H9 (cell line): ENCODE measurements at regions not wholly inside any gene's neighbourhood (a gene's known extent, or its start where the extent isn't known, plus 50 kb on each side); places are given as distances from the start of the nearest gene placed in this dataset.

Experiments
- DNase-seq: peaks from one replicate; pipeline ENCODE4 v3.0.0-alpha.2; 2017
- H2AFZ ChIP-seq: one replicate; pipeline ENCODE4 v1.6.1; 2013; ENCODE audit warnings: mild to moderate bottlenecking, low read length, control low read depth, moderate library complexity
- H2AK5ac ChIP-seq: 2 replicates; pipeline ENCODE4 v1.6.1; 2013; ENCODE audit warnings: low read length, control low read depth, mixed read lengths; ENCODE audit not compliant: insufficient read length
- H2BK120ac ChIP-seq: one replicate; pipeline ENCODE4 v1.6.1; 2013; ENCODE audit warnings: low read depth, mild to moderate bottlenecking, low read length, control low read depth, inconsistent platforms; ENCODE audit not compliant: poor library complexity, severe bottlenecking
- H2BK12ac ChIP-seq: 2 replicates; pipeline ENCODE4 v1.6.1; 2013; ENCODE audit warnings: low read length, control low read depth, mixed read lengths, low read depth; ENCODE audit not compliant: insufficient read length
- H2BK15ac ChIP-seq: 2 replicates; pipeline ENCODE4 v1.6.1; 2013; ENCODE audit warnings: low read depth, low read length, control low read depth
- H2BK20ac ChIP-seq: one replicate; pipeline ENCODE4 v1.6.1; 2013; ENCODE audit warnings: low read depth, mild to moderate bottlenecking, low read length, control low read depth, inconsistent platforms; ENCODE audit not compliant: poor library complexity, severe bottlenecking
- H2BK5ac ChIP-seq: 2 replicates; pipeline ENCODE4 v1.6.1; 2013; ENCODE audit warnings: low read length, control low read depth, mixed read lengths; ENCODE audit not compliant: insufficient read length
- H3K14ac ChIP-seq: 2 replicates; pipeline ENCODE4 v1.6.1; 2013; ENCODE audit warnings: low read length, control low read depth; ENCODE audit not compliant: insufficient read depth
- H3K18ac ChIP-seq: 2 replicates; pipeline ENCODE4 v1.6.1; 2013; ENCODE audit warnings: low read depth, mild to moderate bottlenecking, mixed read lengths, low read length, control low read depth; ENCODE audit not compliant: insufficient read length
- H3K23ac ChIP-seq: 2 replicates; pipeline ENCODE4 v1.6.1; 2013; ENCODE audit warnings: low read length, control low read depth, mixed read lengths, low read depth; ENCODE audit not compliant: insufficient read length
- H3K23me2 ChIP-seq: 2 replicates; pipeline ENCODE4 v1.6.1; 2013; ENCODE audit warnings: low read depth, mild to moderate bottlenecking, mixed read lengths, low read length, control low read depth; ENCODE audit not compliant: insufficient read length, poor library complexity, severe bottlenecking
- H3K27ac ChIP-seq: 2 replicates; pipeline ENCODE4 v1.5.1; 2013; ENCODE audit warnings: low read length, control low read depth, mixed read lengths, low read depth; ENCODE audit not compliant: insufficient read length
- H3K27me3 ChIP-seq: 2 replicates; pipeline ENCODE4 v1.6.1; 2013; ENCODE audit warnings: low read length, control low read depth, inconsistent platforms; ENCODE audit not compliant: insufficient read depth
- H3K4ac ChIP-seq: 2 replicates; pipeline ENCODE4 v1.6.1; 2013; ENCODE audit warnings: low read depth, mild to moderate bottlenecking, control low read depth, inconsistent platforms, low read length, moderate library complexity
- H3K4me1 ChIP-seq: 2 replicates; pipeline ENCODE4 v1.6.1; 2013; ENCODE audit warnings: low read length, control low read depth, inconsistent platforms; ENCODE audit not compliant: insufficient read depth
- H3K4me2 ChIP-seq: 2 replicates; pipeline ENCODE4 v1.6.1; 2013; ENCODE audit warnings: low read length, control low read depth, mixed read lengths; ENCODE audit not compliant: insufficient read length, insufficient read depth
- H3K56ac ChIP-seq: 2 replicates; pipeline ENCODE4 v1.6.1; 2013; ENCODE audit warnings: low read depth, mild to moderate bottlenecking, mixed read lengths, low read length, control low read depth; ENCODE audit not compliant: insufficient read length
- H3K79me1 ChIP-seq: 2 replicates; pipeline ENCODE4 v1.6.1; 2013; ENCODE audit warnings: low read depth, mild to moderate bottlenecking, moderate library complexity, low read length, control low read depth, inconsistent platforms; ENCODE audit not compliant: insufficient read depth, poor library complexity, severe bottlenecking
- H3K79me2 ChIP-seq: 2 replicates; pipeline ENCODE4 v1.6.1; 2013; ENCODE audit warnings: low read length, control low read depth, inconsistent platforms; ENCODE audit not compliant: insufficient read depth
- H3K9ac ChIP-seq: 2 replicates; pipeline ENCODE4 v1.6.1; 2013; ENCODE audit warnings: low read length, control low read depth, mixed read lengths; ENCODE audit not compliant: insufficient read length; ENCODE audit errors: extremely low read depth
- H3K9me3 ChIP-seq: one replicate; pipeline ENCODE4 v1.6.1; 2013; ENCODE audit warnings: low read depth, low read length, inconsistent platforms; ENCODE audit not compliant: control insufficient read depth
- H3T11ph ChIP-seq: one replicate; pipeline ENCODE4 v1.6.1; 2013; ENCODE audit warnings: mild to moderate bottlenecking, low read length, control low read depth, inconsistent platforms
- H4K20me1 ChIP-seq: one replicate; pipeline ENCODE4 v1.6.1; 2013; ENCODE audit not compliant: control insufficient read depth, insufficient read length, insufficient read depth
- H4K5ac ChIP-seq: 2 replicates; pipeline ENCODE4 v1.6.1; 2013; ENCODE audit warnings: low read depth, mild to moderate bottlenecking, mixed read lengths, low read length, control low read depth; ENCODE audit not compliant: insufficient read length
- H4K8ac ChIP-seq: replicated peaks from 2 replicates; pipeline ENCODE4 v1.6.1; 2013; ENCODE audit warnings: low read length, control low read depth, mixed read lengths, low read depth; ENCODE audit not compliant: insufficient read length
- H4K91ac ChIP-seq: 2 replicates; pipeline ENCODE4 v1.6.1; 2013; ENCODE audit warnings: low read depth, mild to moderate bottlenecking, moderate library complexity, mixed read lengths, low read length, control low read depth; ENCODE audit not compliant: insufficient read length
- H3K27ac Mint-ChIP-seq, 3 experiments: 2 replicates in 2 of 3; 3 replicates in 1 of 3; pipeline ENCODE4 v1.8.0; 2020 to 2021; ENCODE audit warnings: mixed read lengths in 3 of 3, mild to moderate bottlenecking in 1 of 3, moderate library complexity in 1 of 3
- H3K27me3 Mint-ChIP-seq: 2 replicates; pipeline ENCODE4 v1.8.0; 2021; ENCODE audit warnings: low read depth, mild to moderate bottlenecking, moderate library complexity, mixed read lengths
- H3K36me3 Mint-ChIP-seq, 3 experiments: 2 replicates in 2 of 3; 3 replicates in 1 of 3; pipeline ENCODE4 v1.8.0; 2020 to 2021; ENCODE audit warnings: low read depth in 3 of 3, mixed read lengths in 3 of 3; ENCODE audit not compliant: insufficient read depth in 1 of 3
- H3K4me1 Mint-ChIP-seq, 2 experiments: 2 replicates each; pipeline ENCODE4 v1.8.0; 2020; ENCODE audit warnings: mixed read lengths in 2 of 2
- H3K4me3 Mint-ChIP-seq, 2 experiments: 2 replicates in 1 of 2; 3 replicates in 1 of 2; pipeline ENCODE4 v1.8.0; 2020 to 2021; ENCODE audit warnings: mild to moderate bottlenecking in 2 of 2, mixed read lengths in 2 of 2, moderate library complexity in 1 of 2
- H3K9me3 Mint-ChIP-seq, 2 experiments: 2 replicates in 1 of 2; 3 replicates in 1 of 2; pipeline ENCODE4 v1.8.0; 2020; ENCODE audit warnings: mild to moderate bottlenecking in 2 of 2, mixed read lengths in 2 of 2, moderate library complexity in 1 of 2
- CTCF ChIP-seq: fragments of 200-600 bp; sonication (generic); conservative IDR thresholded peaks from 3 replicates; pipeline ENCODE4 v1.8.0; 2021; ENCODE audit warnings: antibody characterized with exemption, mild to moderate bottlenecking
- WGBS: extraction: QIAGEN DNeasy Blood & Tissue Kit; methylation state at CpG from one replicate; pipeline ENCODE4 v1.1.7; 2013; ENCODE audit warnings: missing lambda C conversion rate, low lambda C conversion rate, mixed read lengths; ENCODE audit not compliant: insufficient read length; ENCODE audit errors: extremely low coverage; 5-methylcytosine and 5-hydroxymethylcytosine counted together

- Mint-ChIP-seq H3K4me1 (peaks cover 44 to 56% of the 10 kb centered on the region in 2 experiments), H3K4me3 (no peak overlapping the region), H3K27me3 (peaks cover 14% of the 10 kb centered on the region), H3K36me3 (peaks cover 0 to 7% (median 2%) of the 10 kb centered on the region in 3 experiments; a peak in 2 of 7 replicates), H3K9me3 (peaks cover 0 to 3% of the 10 kb centered on the region in 2 experiments; a peak in 1 of 5 replicates), H3K27ac (peak overlapping the region in 2 of 3 experiments; percentile 54 to 76; a peak in 3 of 7 replicates)
- H3K79me2 ChIP-seq, result no peaks in the 10 kb centered on the region
- no peak for DNase-seq
- H2BK120ac ChIP-seq, result no peak overlapping the region
- H2BK12ac ChIP-seq, result no peak overlapping the region
- no peak overlapping the region for H2AK5ac ChIP-seq
- no peaks in the 10 kb centered on the region for H3K79me1 ChIP-seq
- no CpG with 5 or more reads among the region's 10 CpGs for WGBS
- no peak for TF ChIP-seq CTCF
- H3K4me2 ChIP-seq, result no peak overlapping the region
- no peak overlapping the region for H2BK15ac ChIP-seq
- H3K14ac ChIP-seq, result no peak overlapping the region
- no peak overlapping the region for H4K5ac ChIP-seq
- H3K27ac ChIP-seq, result no peak overlapping the region
- H2BK20ac ChIP-seq, result no peak overlapping the region
- no peaks in the 10 kb centered on the region for H3K27me3 ChIP-seq
- no peak overlapping the region for H3K23ac ChIP-seq
- no peaks in the 10 kb centered on the region for H4K20me1 ChIP-seq
- no peak overlapping the region for H2AFZ ChIP-seq
- H4K91ac ChIP-seq, result no peak overlapping the region
- H3K23me2 ChIP-seq, result no peaks in the 10 kb centered on the region
- H3K9ac ChIP-seq, result no peak overlapping the region
- no peak overlapping the region for H3K4ac ChIP-seq
- H3K4me1 ChIP-seq, result peaks cover 4% of the 10 kb centered on the region; the same call in 1 of the 2 replicates
- no peak overlapping the region for H3K18ac ChIP-seq
- H2BK5ac ChIP-seq, result no peak overlapping the region
- H3K56ac ChIP-seq, result no peak overlapping the region
- no peak overlapping the region for H3T11ph ChIP-seq
- no peak overlapping the region for H4K8ac ChIP-seq
- no peaks in the 10 kb centered on the region for H3K9me3 ChIP-seq
These were observed 275.7 kb upstream of the C1orf174 start for GRCh38 chr1:4175566-4176405.
